ENCODE measurements at regions not wholly inside any gene's neighbourhood (a gene's known extent, or its start where the extent isn't known, plus 50 kb on each side); places are given as distances from the start of the nearest gene placed in this dataset.

GRCh38 chr7:69017208-69017607 lies 581.1 kb upstream of the AUTS2 start:
- Histone ChIP-seq H3K27ac (ENCODE audit: insufficient read depth, low read length) (no peak overlapping the region), H3K23ac (ENCODE audit: low read depth, low read length) (no peak overlapping the region), H3K18ac (ENCODE audit: low read depth, low read length) (no peak overlapping the region), H4K91ac (ENCODE audit: insufficient read depth, low read depth, low read length) (no peak overlapping the region), H4K20me1 (ENCODE audit: insufficient read depth, low read length) (no peaks in the 10 kb centered on the region), H2AFZ (replicated peaks; ENCODE audit: low read length, poor library complexity) (no peak overlapping the region), H3K14ac (replicated peaks; ENCODE audit: low read depth, low read length) (no peak overlapping the region), H2BK20ac (ENCODE audit: low read depth, low read length) (no peak overlapping the region), H3K9ac (ENCODE audit: low read depth, low read length) (no peak overlapping the region), H3K9me1 (ENCODE audit: insufficient read depth, low read length) (no peaks in the 10 kb centered on the region), H2BK15ac (ENCODE audit: low read depth, low read length) (no peak overlapping the region), H3K4me1 (ENCODE audit: control insufficient read depth, insufficient read depth, low read length) (no peaks in the 10 kb centered on the region), H3K79me1 (ENCODE audit: low read depth in 1 of 2, low read length in 2 of 2) (no peaks in the 10 kb centered on the region), H2BK120ac (ENCODE audit: low read depth, low read length) (no peak overlapping the region), H3K36me3 (ENCODE audit: control insufficient read depth, insufficient read depth, low read length) (no peaks in the 10 kb centered on the region), H3K9me3 (ENCODE audit: control insufficient read depth, insufficient read depth, low read length) (peaks cover 11% of the 10 kb centered on the region; the same call in 1 of the 2 replicates), H3K4ac (ENCODE audit: low read depth, low read length) (no peak overlapping the region), H3K4me3 (ENCODE audit: insufficient read depth, low read depth, low read length) (no peak overlapping the region), H4K5ac (ENCODE audit: low read depth, low read length) (no peak overlapping the region), H2AK9ac (replicated peaks; ENCODE audit: low read depth, low read length, poor library complexity) (no peak overlapping the region), H2BK5ac (ENCODE audit: low read depth, low read length, poor library complexity, severe bottlenecking) (no peak overlapping the region), H3K27me3 (ENCODE audit: control insufficient read depth, insufficient read depth, low read length) (no peaks in the 10 kb centered on the region), H3K4me2 (ENCODE audit: low read depth, low read length) (no peak overlapping the region), H4K8ac (ENCODE audit: low read depth in 2 of 2, low read length in 2 of 2) (no peak overlapping the region), H2AK5ac (ENCODE audit: low read depth, low read length) (no peak overlapping the region), H3K56ac (ENCODE audit: extremely low read depth, insufficient read depth, low read length) (no peak overlapping the region)
- TF ChIP-seq, protein P1, sequence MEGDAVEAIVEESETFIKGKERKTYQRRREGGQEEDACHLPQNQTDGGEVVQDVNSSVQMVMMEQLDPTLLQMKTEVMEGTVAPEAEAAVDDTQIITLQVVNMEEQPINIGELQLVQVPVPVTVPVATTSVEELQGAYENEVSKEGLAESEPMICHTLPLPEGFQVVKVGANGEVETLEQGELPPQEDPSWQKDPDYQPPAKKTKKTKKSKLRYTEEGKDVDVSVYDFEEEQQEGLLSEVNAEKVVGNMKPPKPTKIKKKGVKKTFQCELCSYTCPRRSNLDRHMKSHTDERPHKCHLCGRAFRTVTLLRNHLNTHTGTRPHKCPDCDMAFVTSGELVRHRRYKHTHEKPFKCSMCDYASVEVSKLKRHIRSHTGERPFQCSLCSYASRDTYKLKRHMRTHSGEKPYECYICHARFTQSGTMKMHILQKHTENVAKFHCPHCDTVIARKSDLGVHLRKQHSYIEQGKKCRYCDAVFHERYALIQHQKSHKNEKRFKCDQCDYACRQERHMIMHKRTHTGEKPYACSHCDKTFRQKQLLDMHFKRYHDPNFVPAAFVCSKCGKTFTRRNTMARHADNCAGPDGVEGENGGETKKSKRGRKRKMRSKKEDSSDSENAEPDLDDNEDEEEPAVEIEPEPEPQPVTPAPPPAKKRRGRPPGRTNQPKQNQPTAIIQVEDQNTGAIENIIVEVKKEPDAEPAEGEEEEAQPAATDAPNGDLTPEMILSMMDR (conservative IDR thresholded peaks at IDR 0.05; ENCODE audit: low read depth, low read length): no peak
- TF ChIP-seq FOS (IDR thresholded peaks at IDR 0.05; ENCODE audit: low read depth, low read length): no peak
- no peak for TF ChIP-seq SMC3 (IDR thresholded peaks at IDR 0.05; ENCODE audit: low read depth, low read length)
- no peak for TF ChIP-seq POLR2A (IDR thresholded peaks at IDR 0.05; ENCODE audit: low read depth, low read length)
- no peak for TF ChIP-seq RAD21 (IDR thresholded peaks at IDR 0.05; ENCODE audit: low read length)
- TF ChIP-seq MAZ (IDR thresholded peaks at IDR 0.05; ENCODE audit: borderline replicate concordance, low read depth, low read length): no peak
- no peak for TF ChIP-seq MXI1 (IDR thresholded peaks at IDR 0.05; ENCODE audit: borderline replicate concordance, low read depth, low read length)
- no peak for TF ChIP-seq MAFK (IDR thresholded peaks at IDR 0.05; ENCODE audit: low read depth, low read length)
- TF ChIP-seq RCOR1 (IDR thresholded peaks at IDR 0.05; ENCODE audit: insufficient replicate concordance, low read length): no peak
- TF ChIP-seq, protein P2, sequence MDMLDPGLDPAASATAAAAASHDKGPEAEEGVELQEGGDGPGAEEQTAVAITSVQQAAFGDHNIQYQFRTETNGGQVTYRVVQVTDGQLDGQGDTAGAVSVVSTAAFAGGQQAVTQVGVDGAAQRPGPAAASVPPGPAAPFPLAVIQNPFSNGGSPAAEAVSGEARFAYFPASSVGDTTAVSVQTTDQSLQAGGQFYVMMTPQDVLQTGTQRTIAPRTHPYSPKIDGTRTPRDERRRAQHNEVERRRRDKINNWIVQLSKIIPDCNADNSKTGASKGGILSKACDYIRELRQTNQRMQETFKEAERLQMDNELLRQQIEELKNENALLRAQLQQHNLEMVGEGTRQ (IDR thresholded peaks at IDR 0.05; ENCODE audit: low read depth, low read length): no peak
- no peak for TF ChIP-seq ELK1 (IDR thresholded peaks at IDR 0.05; ENCODE audit: borderline replicate concordance, low read depth, low read length)
- no peak for TF ChIP-seq CHD1 (IDR thresholded peaks at IDR 0.05; ENCODE audit: low read depth, low read length)
- no peak for TF ChIP-seq RFX5 (IDR thresholded peaks at IDR 0.05; ENCODE audit: low read depth, low read length)
- TF ChIP-seq NFE2L2 (IDR thresholded peaks at IDR 0.05; ENCODE audit: low read depth, low read length): no peak
- TF ChIP-seq BHLHE40 (IDR thresholded peaks at IDR 0.05; ENCODE audit: low read depth, low read length): no peak
- TF ChIP-seq CEBPB (IDR thresholded peaks at IDR 0.05; ENCODE audit: low read depth, low read length): no peak
- intact Hi-C loops (cut with micrococcal nuclease): no loop called here
- ChIA-PET CTCF (no interaction called here), POLR2A (ENCODE audit: unreplicated experiment) (no interaction called here)
- in situ Hi-C loops (cut with MboI; ENCODE audit: low sequenced_read_pairs): no loop called here
- DNase-seq (no peak), ATAC-seq (ENCODE audit: low read depth) (no peak)
- dilution Hi-C loops (cut with HindIII; ENCODE audit: low sequenced_read_pairs, unreplicated experiment): no loop called here
- WGBS, 2 experiments (ENCODE audit: extremely low coverage in 2 of 2, insufficient read length in 1 of 2): no CpG with 5 or more reads among the region's 3 CpGs
- BruUV-seq (replicated peaks): no TSS peak

Measured in IMR-90 (cell line).